DOHH2 (cell line): ENCODE measurements at regions not wholly inside any gene's neighbourhood (a gene's known extent, or its start where the extent isn't known, plus 50 kb on each side); places are given as distances from the start of the nearest gene placed in this dataset.

Experiments
- H3F3A ChIP-seq: fragments of 200-600 bp; sonication (generic), shearing (Covaris generic); 2 replicates; pipeline ENCODE4 v1.6.0; 2016; ENCODE audit warnings: antibody characterized with exemption, mild to moderate bottlenecking; ENCODE audit not compliant: control insufficient read depth, insufficient read depth
- H3K27ac ChIP-seq: fragments of 200-600 bp; sonication (generic); 2 replicates; pipeline ENCODE4 v1.5.1; 2014; ENCODE audit warnings: low read depth, mild to moderate bottlenecking, low read length, moderate library complexity
- H3K27me3 ChIP-seq: fragments of 200-600 bp; sonication (generic); 2 replicates; pipeline ENCODE4 v1.6.1; 2014; ENCODE audit warnings: mild to moderate bottlenecking, low read length, mixed read lengths; ENCODE audit not compliant: control insufficient read depth
- H3K36me3 ChIP-seq: fragments of 200-600 bp; sonication (generic); 2 replicates; pipeline ENCODE4 v1.6.1; 2014; ENCODE audit warnings: mild to moderate bottlenecking, low read length, moderate library complexity, mixed read lengths; ENCODE audit not compliant: control insufficient read depth
- H3K4me1 ChIP-seq: fragments of 200-600 bp; sonication (generic); 2 replicates; pipeline ENCODE4 v1.6.1; 2014; ENCODE audit warnings: mild to moderate bottlenecking, low read length, mixed read lengths; ENCODE audit not compliant: control insufficient read depth
- H3K4me2 ChIP-seq: fragments of 200-600 bp; sonication (generic); 2 replicates; pipeline ENCODE4 v1.6.0; 2014; ENCODE audit warnings: mild to moderate bottlenecking, low read length, moderate library complexity
- H3K4me3 ChIP-seq: fragments of 200-600 bp; sonication (generic); 2 replicates; pipeline ENCODE4 v1.5.1; 2014; ENCODE audit warnings: mild to moderate bottlenecking, low read length, mixed read lengths
- H3K79me2 ChIP-seq: fragments of 200-600 bp; sonication (generic); 2 replicates; pipeline ENCODE4 v1.6.1; 2014; ENCODE audit warnings: mild to moderate bottlenecking, low read length, mixed read lengths; ENCODE audit not compliant: control insufficient read depth
- H3K9me2 ChIP-seq: fragments of 200-600 bp; sonication (generic); replicated peaks from 2 replicates; pipeline ENCODE4 v1.6.1; 2014; ENCODE audit warnings: mild to moderate bottlenecking, low read length, mixed read lengths; ENCODE audit not compliant: control insufficient read depth
- H3K9me3 ChIP-seq: fragments of 200-600 bp; sonication (generic); 2 replicates; pipeline ENCODE4 v1.6.1; 2014; ENCODE audit warnings: antibody characterized with exemption, low read length, mixed read lengths; ENCODE audit not compliant: control insufficient read depth, insufficient read depth
- H4K20me1 ChIP-seq: fragments of 200-600 bp; sonication (generic); 2 replicates; pipeline ENCODE4 v1.6.0; 2014; ENCODE audit warnings: low read depth, mild to moderate bottlenecking, antibody characterized with exemption, low read length, moderate library complexity; ENCODE audit not compliant: control insufficient read depth, insufficient read depth
- CTCF ChIP-seq: fragments of 200-600 bp; sonication (generic); IDR thresholded peaks from one replicate; pipeline ENCODE4 v1.5.1; 2014; ENCODE audit warnings: antibody characterized with exemption, mild to moderate bottlenecking, low read depth, low read length; ENCODE audit not compliant: poor library complexity, severe bottlenecking
- EZH2phosphoT487 ChIP-seq: fragments of 200-600 bp; sonication (generic); IDR thresholded peaks from 2 replicates; pipeline ENCODE4 v1.6.1; 2017; ENCODE audit warnings: borderline replicate concordance, mild to moderate bottlenecking, antibody characterized with exemption, low read length, moderate library complexity, mixed read lengths

DNA sequence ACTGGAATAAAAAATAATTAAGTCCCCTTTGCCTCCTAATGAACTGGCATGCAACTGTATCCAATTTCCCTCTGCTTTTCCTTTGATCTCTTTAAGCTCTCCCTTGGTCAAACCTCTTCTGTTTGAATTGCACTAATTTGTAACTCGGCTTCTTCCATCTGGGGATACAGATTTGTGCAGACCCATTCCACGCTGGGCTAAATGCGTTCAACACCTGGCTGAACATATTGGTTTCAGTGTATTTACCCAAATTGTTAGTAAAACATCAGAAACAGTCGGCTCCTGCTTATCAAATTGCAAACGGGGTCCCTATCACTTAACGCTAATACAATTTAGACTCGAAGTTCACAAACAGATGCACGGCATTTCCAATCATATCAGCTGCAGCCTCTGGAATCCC, 124.9 kb upstream of the TAPT1 start:
- H3F3A ChIP-seq, result no peaks in the 10 kb centered on the region
- H3K4me3 ChIP-seq, result no peak overlapping the region
- peaks cover 9% of the 10 kb centered on the region; the same call in 1 of the 2 replicates for H3K27me3 ChIP-seq
- H3K9me2 ChIP-seq, result no peaks in the 10 kb centered on the region
- H3K4me1 ChIP-seq, result no peaks in the 10 kb centered on the region
- no peak overlapping the region for H3K27ac ChIP-seq
- no peaks in the 10 kb centered on the region for H3K79me2 ChIP-seq
- TF ChIP-seq CTCF (no peak), EZH2phosphoT487 (no peak)
- H3K4me2 ChIP-seq, result no peak overlapping the region
- no peaks in the 10 kb centered on the region for H4K20me1 ChIP-seq
- H3K36me3 ChIP-seq, result no peaks in the 10 kb centered on the region
- no peaks in the 10 kb centered on the region for H3K9me3 ChIP-seq

GRCh38 chr4:16344853-16345252, 118.6 kb upstream of the TAPT1 start:
- Histone ChIP-seq H3K9me2 (no peaks in the 10 kb centered on the region), H3K9me3 (no peaks in the 10 kb centered on the region), H3K27ac (no peak overlapping the region), H3K27me3 (peaks cover 9% of the 10 kb centered on the region; the same call in 1 of the 2 replicates), H3F3A (no peaks in the 10 kb centered on the region), H3K36me3 (no peaks in the 10 kb centered on the region), H3K4me1 (no peaks in the 10 kb centered on the region), H3K4me3 (no peak overlapping the region), H4K20me1 (no peaks in the 10 kb centered on the region), H3K79me2 (no peaks in the 10 kb centered on the region), H3K4me2 (no peak overlapping the region)
- TF ChIP-seq EZH2phosphoT487, result no peak
- no peak for TF ChIP-seq CTCF

DNA sequence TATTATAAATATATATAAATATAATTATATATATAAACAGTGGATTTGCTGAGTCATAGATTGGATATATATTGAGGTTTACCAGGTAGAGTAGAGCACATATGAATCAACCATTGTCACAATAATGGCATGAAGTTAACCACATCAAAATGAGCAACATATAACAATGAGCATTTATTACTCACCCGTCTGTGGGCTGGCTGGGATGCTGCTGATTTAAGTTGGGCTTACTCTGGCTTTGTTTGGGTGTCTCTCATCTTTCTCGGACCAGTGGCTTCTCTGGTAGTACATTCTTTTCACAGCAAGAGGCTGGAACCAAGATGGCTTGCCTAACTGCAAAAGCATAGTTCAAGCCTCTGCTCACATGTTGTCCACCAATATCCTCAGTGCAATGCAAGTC, 111.7 kb upstream of the TAPT1 start:
- H3K4me3 ChIP-seq, result no peak overlapping the region
- H3K9me3 ChIP-seq, result no peaks in the 10 kb centered on the region
- no peak for TF ChIP-seq CTCF
- TF ChIP-seq EZH2phosphoT487, result no peak
- no peaks in the 10 kb centered on the region for H4K20me1 ChIP-seq
- H3K36me3 ChIP-seq, result no peaks in the 10 kb centered on the region
- H3F3A ChIP-seq, result no peaks in the 10 kb centered on the region
- H3K4me1 ChIP-seq, result no peaks in the 10 kb centered on the region
- H3K27me3 ChIP-seq, result no peaks in the 10 kb centered on the region
- H3K4me2 ChIP-seq, result no peak overlapping the region
- no peak overlapping the region for H3K27ac ChIP-seq
- H3K9me2 ChIP-seq, result no peaks in the 10 kb centered on the region
- H3K79me2 ChIP-seq, result no peaks in the 10 kb centered on the region

DNA sequence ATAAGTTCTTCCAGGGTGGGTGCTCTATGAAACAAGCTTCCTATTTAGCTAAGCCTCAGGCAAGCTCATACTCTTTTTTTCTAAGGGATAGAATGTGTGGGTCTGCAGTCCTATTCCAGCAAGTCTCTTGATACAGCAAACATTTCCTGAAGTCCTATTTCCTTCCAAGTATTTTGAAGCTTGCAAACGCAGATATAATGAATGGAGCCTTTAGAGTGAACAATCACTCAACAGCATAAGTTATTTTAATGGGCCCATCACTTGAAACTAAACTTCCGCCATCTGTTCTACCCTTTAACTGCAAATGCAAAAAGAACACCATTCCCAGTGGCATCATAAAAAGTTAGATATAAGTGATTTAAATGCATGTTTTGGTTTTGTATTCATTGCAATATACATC, 108.3 kb upstream of the TAPT1 start:
- H3K79me2 ChIP-seq, result no peaks in the 10 kb centered on the region
- H4K20me1 ChIP-seq, result no peaks in the 10 kb centered on the region
- H3K4me2 ChIP-seq, result no peak overlapping the region
- no peak overlapping the region for H3K27ac ChIP-seq
- H3K27me3 ChIP-seq, result no peaks in the 10 kb centered on the region
- no peak overlapping the region for H3K4me3 ChIP-seq
- H3F3A ChIP-seq, result no peaks in the 10 kb centered on the region
- no peak for TF ChIP-seq EZH2phosphoT487
- TF ChIP-seq CTCF, result no peak
- H3K4me1 ChIP-seq, result no peaks in the 10 kb centered on the region
- H3K36me3 ChIP-seq, result no peaks in the 10 kb centered on the region
- no peaks in the 10 kb centered on the region for H3K9me3 ChIP-seq
- no peaks in the 10 kb centered on the region for H3K9me2 ChIP-seq
